Liver (tissue), 3 donors: ENCODE measurements at regions not wholly inside any gene's neighbourhood (a gene's known extent, or its start where the extent isn't known, plus 50 kb on each side); places are given as distances from the start of the nearest gene placed in this dataset.

Source experiments
- ATF3 ChIP-seq: IDR thresholded peaks from 2 replicates; pipeline ENCODE4 v1.6.1; 2016; ENCODE audit warnings: antibody characterized with exemption
- CTCF ChIP-seq: fragments of 150-350 bp; IDR thresholded peaks from 2 replicates; pipeline ENCODE4 v1.5.1; 2017; ENCODE audit warnings: improper control_type of control experiment, low read depth, low read length; ENCODE audit not compliant: missing input control
- GABPA ChIP-seq, 2 donors: IDR thresholded peaks in 1 of 2; conservative IDR thresholded peaks in 1 of 2; 2 replicates each; pipeline ENCODE4 v1.6.1; 2016; ENCODE audit warnings: antibody characterized with exemption in 2 of 2, mild to moderate bottlenecking in 1 of 2, moderate library complexity in 1 of 2
- HNF4A ChIP-seq, 2 donors: conservative IDR thresholded peaks; 2 replicates each; pipeline ENCODE4 v1.6.1; 2016; ENCODE audit warnings: antibody characterized with exemption in 2 of 2, mild to moderate bottlenecking in 2 of 2
- JUND ChIP-seq, 2 donors: IDR thresholded peaks; 2 replicates each; pipeline ENCODE4 v1.6.1; 2016; ENCODE audit warnings: antibody characterized with exemption in 2 of 2
- RAD21 ChIP-seq, 2 donors: IDR thresholded peaks; 2 replicates each; pipeline ENCODE4 v1.6.1; 2016; ENCODE audit warnings: antibody characterized with exemption in 2 of 2, mild to moderate bottlenecking in 2 of 2
- REST ChIP-seq: IDR thresholded peaks from 2 replicates; pipeline ENCODE4 v1.6.1; 2016; ENCODE audit warnings: antibody characterized with exemption, mild to moderate bottlenecking
- RXRA ChIP-seq, 2 donors: IDR thresholded peaks; 2 replicates each; pipeline ENCODE4 v1.6.1; 2017 to 2018; ENCODE audit warnings: antibody characterized with exemption in 2 of 2, mild to moderate bottlenecking in 1 of 2
- SP1 ChIP-seq: IDR thresholded peaks from 2 replicates; pipeline ENCODE4 v1.6.1; 2018; ENCODE audit warnings: antibody characterized with exemption, mild to moderate bottlenecking
- TAF1 ChIP-seq: conservative IDR thresholded peaks from 2 replicates; pipeline ENCODE4 v1.6.1; 2016; ENCODE audit warnings: antibody characterized with exemption, mild to moderate bottlenecking
- YY1 ChIP-seq: IDR thresholded peaks from 2 replicates; pipeline ENCODE4 v1.6.1; 2016; ENCODE audit warnings: antibody characterized with exemption, mild to moderate bottlenecking
- ZBTB33 ChIP-seq: IDR thresholded peaks from 2 replicates; pipeline ENCODE4 v1.6.1; 2016; ENCODE audit warnings: antibody characterized with exemption
- donor health status: healthy.
- donor health status: healthy.

- TF ChIP-seq REST (no peak), RAD21 (IDR thresholded peaks at IDR 0.05) (no peak), CTCF (no peak), RXRA (IDR thresholded peaks at IDR 0.05) (no peak), ATF3 (no peak), TAF1 (no peak), HNF4A (conservative IDR thresholded peaks at IDR 0.05) (no peak), ZBTB33 (no peak), SP1 (no peak), JUND (IDR thresholded peaks at IDR 0.05) (no peak), GABPA (IDR thresholded peaks at IDR 0.05 in 1 of 2, conservative IDR thresholded peaks at IDR 0.05 in 1 of 2) (no peak), YY1 (no peak)
Measured at GRCh38 chrX:20739038-20739745, 472.5 kb upstream of the RPS6KA3 start.
